ENCODE measurements at regions not wholly inside any gene's neighbourhood (a gene's known extent, or its start where the extent isn't known, plus 50 kb on each side); places are given as distances from the start of the nearest gene placed in this dataset.

- ATAC-seq, result no peak
- CTCF ChIA-PET, result no interaction called here
- TF ChIP-seq NFIC (IDR thresholded peaks at IDR 0.05; ENCODE audit: low read depth, low read length) (no peak), MTA3 (IDR thresholded peaks at IDR 0.05; ENCODE audit: borderline replicate concordance, low read length) (no peak), E2F8 (IDR thresholded peaks at IDR 0.05; ENCODE audit: low read depth, partially characterized antibody) (no peak), PRDM15 (CRISPR knock-in tag; IDR thresholded peaks at IDR 0.05) (no peak), CEBPZ (IDR thresholded peaks at IDR 0.05; ENCODE audit: low read depth, low read length) (no peak), GATAD2B (conservative IDR thresholded peaks at IDR 0.05; ENCODE audit: low read depth) (no peak), EED (IDR thresholded peaks at IDR 0.05; ENCODE audit: low read depth) (no peak), ESRRA (IDR thresholded peaks at IDR 0.05; ENCODE audit: low read length) (no peak), EZH2 (IDR thresholded peaks at IDR 0.05; ENCODE audit: borderline replicate concordance, control insufficient read depth, low read depth, low read length) (no peak), PKNOX1 (IDR thresholded peaks at IDR 0.05) (no peak), ZNF274 (IDR thresholded peaks at IDR 0.05; ENCODE audit: insufficient read depth, insufficient read length) (no peak), SMC3 (IDR thresholded peaks at IDR 0.05; ENCODE audit: borderline replicate concordance, low read length) (no peak), E2F4 (IDR thresholded peaks at IDR 0.05; ENCODE audit: low read depth, low read length) (no peak), PML (IDR thresholded peaks at IDR 0.05; ENCODE audit: low read length) (no peak)
These were observed 1124.7 kb upstream of the WWC1 start for GRCh38 chr5:167166696-167167095.

More at GRCh38 chr5:167166696-167167095, 1124.7 kb upstream of the WWC1 start:
- Histone ChIP-seq H3K4me2 (ENCODE audit: control insufficient read depth, insufficient read depth) (no peak overlapping the region), H3K4me3 (no peak overlapping the region), H3K27me3 (replicated peaks in 1 of 2; ENCODE audit: control insufficient read depth in 2 of 2, insufficient read depth in 2 of 2, low read length in 1 of 2) (no peaks in the 10 kb centered on the region), H4K20me1 (ENCODE audit: control insufficient read depth, insufficient read depth) (no peaks in the 10 kb centered on the region), H3K9ac (ENCODE audit: control insufficient read depth, insufficient read depth, low read length) (no peak overlapping the region), H3K9me3 (replicated peaks; ENCODE audit: control insufficient read depth, insufficient read depth, low read length) (no peaks in the 10 kb centered on the region), H3K79me2 (ENCODE audit: control insufficient read depth, insufficient read depth, low read length) (no peaks in the 10 kb centered on the region), H3K36me3 (ENCODE audit: control insufficient read depth in 2 of 2, insufficient read depth in 2 of 2, low read length in 1 of 2) (no peaks in the 10 kb centered on the region), H3K27ac (ENCODE audit: control insufficient read depth, insufficient read depth) (no peak overlapping the region), H2AFZ (ENCODE audit: control insufficient read depth, low read depth, low read length) (no peak overlapping the region), H3K4me1 (ENCODE audit: control insufficient read depth, insufficient read depth, low read length) (no peaks in the 10 kb centered on the region)
- no peak for FAIRE-seq
- POLR2A ChIA-PET, result no interaction called here
- RAD21 ChIA-PET (ENCODE audit: unreplicated experiment), result no interaction called here
- DNase-seq (ENCODE audit: low read depth, low spot score), result no peak
- no TSS peak for BruUV-seq (replicated peaks)
- SMC1A ChIA-PET (ENCODE audit: uncharacterized antibody, unreplicated experiment), result no interaction called here
- intact Hi-C loops (cut with micrococcal nuclease; ENCODE audit: unreplicated experiment), result no loop called here
- in situ Hi-C loops (cut with MboI), result no loop called here
- 0% methylated on average over 2 of the region's 2 CpGs for WGBS (ENCODE audit: insufficient coverage, insufficient replicate concordance, low lambda C conversion rate, missing lambda C conversion rate)

Data from GM12878 (cell line).